IgD-negative memory B cell (primary cell): ENCODE measurements at regions not wholly inside any gene's neighbourhood (a gene's known extent, or its start where the extent isn't known, plus 50 kb on each side); places are given as distances from the start of the nearest gene placed in this dataset.
"Not testable (repeated sequence)": the region's sequence is repeated elsewhere in the genome, so short reads cannot be mapped to it uniquely, and the experiment has no call there.

Source experiments
- H3K27ac Mint-ChIP-seq, 3 donors: one replicate each; pipeline ENCODE4 v1.8.0; 2020 to 2022; ENCODE audit warnings: mild to moderate bottlenecking in 3 of 3, mixed read lengths in 3 of 3, moderate library complexity in 1 of 3
- H3K27me3 Mint-ChIP-seq: one replicate; pipeline ENCODE4 v1.8.0; 2021; ENCODE audit warnings: mixed read lengths
- H3K36me3 Mint-ChIP-seq: one replicate; pipeline ENCODE4 v1.8.0; 2020; ENCODE audit warnings: mild to moderate bottlenecking, mixed read lengths
- H3K4me1 Mint-ChIP-seq, 3 donors: one replicate each; pipeline ENCODE4 v1.8.0; 2020 to 2022; ENCODE audit warnings: mixed read lengths in 3 of 3, mild to moderate bottlenecking in 1 of 3
- H3K4me3 Mint-ChIP-seq, 4 donors: one replicate each; pipeline ENCODE4 v1.8.0; 2020 to 2022; ENCODE audit warnings: mild to moderate bottlenecking in 4 of 4, mixed read lengths in 4 of 4, moderate library complexity in 3 of 4
- H3K9me3 Mint-ChIP-seq, 3 donors: one replicate each; pipeline ENCODE4 v1.8.0; 2020 to 2021; ENCODE audit warnings: mixed read lengths in 3 of 3, mild to moderate bottlenecking in 1 of 3

DNA sequence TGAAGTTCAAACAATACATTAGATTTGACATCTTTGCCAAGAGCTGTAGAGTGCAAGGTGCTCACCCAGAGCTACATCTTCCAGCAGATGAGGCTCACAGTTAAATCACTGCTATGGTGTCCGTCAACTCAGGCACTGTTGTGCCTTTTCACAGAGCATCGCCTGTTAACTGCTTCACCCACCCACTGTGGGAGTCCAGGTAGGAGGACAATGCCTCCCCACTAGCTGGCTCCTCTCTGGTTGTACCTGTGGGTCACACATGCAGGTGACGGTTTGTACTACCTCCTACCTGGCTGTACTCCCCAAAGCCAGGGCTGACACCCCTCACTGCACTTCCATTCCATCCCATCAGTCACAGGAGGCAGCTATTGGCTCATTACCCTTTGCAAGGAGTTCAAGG is 84.6 kb upstream of the TOP3B start:
- H3K36me3 Mint-ChIP-seq = no peaks in the 10 kb centered on the region
- H3K27me3 Mint-ChIP-seq = peaks cover 2% of the 10 kb centered on the region
- H3K9me3 Mint-ChIP-seq = no peaks in the 10 kb centered on the region
- no peak overlapping the region for H3K27ac Mint-ChIP-seq
- no peak overlapping the region for H3K4me3 Mint-ChIP-seq
- H3K4me1 Mint-ChIP-seq = peaks cover 0 to 4% (median 2%) of the 10 kb centered on the region in 3 donors

DNA sequence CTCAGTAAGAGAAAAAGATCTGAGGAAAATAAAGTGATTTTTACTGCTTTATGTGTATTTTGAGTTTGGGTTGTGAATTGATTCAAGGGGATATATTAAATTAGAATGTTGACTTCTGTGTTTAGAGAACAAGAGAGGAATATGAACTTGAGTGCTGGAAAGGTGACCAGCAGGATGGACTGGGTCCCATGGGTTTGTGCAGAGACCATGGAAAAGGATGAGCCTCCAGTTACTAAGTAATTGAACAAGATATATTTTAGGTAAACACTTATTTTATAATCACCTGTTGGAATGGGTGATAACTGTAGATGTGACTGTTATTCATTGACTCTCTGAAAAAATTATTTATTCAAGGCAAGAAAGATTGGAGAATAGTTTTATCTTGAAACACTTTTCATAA is 82.0 kb upstream of the TOP3B start:
- H3K9me3 Mint-ChIP-seq = no peaks in the 10 kb centered on the region
- peaks cover 18 to 21% (median 19%) of the 10 kb centered on the region in 3 donors for H3K4me1 Mint-ChIP-seq
- H3K4me3 Mint-ChIP-seq = no peak overlapping the region
- peaks cover 2% of the 10 kb centered on the region for H3K36me3 Mint-ChIP-seq
- H3K27ac Mint-ChIP-seq = no peak overlapping the region
- peaks cover 2% of the 10 kb centered on the region for H3K27me3 Mint-ChIP-seq

DNA sequence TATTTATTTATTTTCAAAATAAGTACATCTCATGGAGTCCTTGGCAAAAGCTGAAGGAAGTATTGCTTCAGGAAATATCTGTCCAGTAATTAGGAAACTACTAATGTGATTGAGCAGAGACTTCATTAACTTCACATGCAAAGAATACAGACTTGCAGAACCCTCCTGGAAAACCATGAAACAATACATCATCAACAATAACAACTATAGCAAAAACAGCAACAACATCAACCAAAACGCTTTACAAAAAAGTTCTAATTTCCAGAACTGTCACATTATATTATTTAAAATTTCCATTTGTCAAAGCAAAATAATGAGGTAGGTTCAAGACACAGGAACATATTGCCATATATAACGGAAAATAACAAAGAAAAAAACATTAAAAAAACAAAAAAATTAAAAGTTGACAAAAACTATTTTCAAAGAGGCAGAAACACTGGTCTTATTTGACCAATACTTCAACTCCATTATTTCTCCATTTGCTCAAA is 79.8 kb upstream of the TOP3B start:
- Mint-ChIP-seq H3K4me1 (peaks cover 31 to 35% (median 32%) of the 10 kb centered on the region in 3 donors), H3K27ac (no peak overlapping the region), H3K4me3 (no peak overlapping the region), H3K36me3 (peaks cover 2% of the 10 kb centered on the region), H3K9me3 (no peaks in the 10 kb centered on the region), H3K27me3 (peaks cover 2% of the 10 kb centered on the region)

- peaks cover 2% of the 10 kb centered on the region for H3K27me3 Mint-ChIP-seq
- H3K36me3 Mint-ChIP-seq = peaks cover 2% of the 10 kb centered on the region
- H3K9me3 Mint-ChIP-seq = no peaks in the 10 kb centered on the region
- peaks cover 31 to 36% (median 32%) of the 10 kb centered on the region in 3 donors for H3K4me1 Mint-ChIP-seq
- peak overlapping the region in 2 of 3 donors; percentile 23 to 58 for H3K27ac Mint-ChIP-seq
- H3K4me3 Mint-ChIP-seq = peak overlapping the region in 3 of 4 donors; percentile 21 to 71 (median 55)
Observed at GRCh38 chr22:22061085-22062077, 78.8 kb upstream of the TOP3B start.

DNA sequence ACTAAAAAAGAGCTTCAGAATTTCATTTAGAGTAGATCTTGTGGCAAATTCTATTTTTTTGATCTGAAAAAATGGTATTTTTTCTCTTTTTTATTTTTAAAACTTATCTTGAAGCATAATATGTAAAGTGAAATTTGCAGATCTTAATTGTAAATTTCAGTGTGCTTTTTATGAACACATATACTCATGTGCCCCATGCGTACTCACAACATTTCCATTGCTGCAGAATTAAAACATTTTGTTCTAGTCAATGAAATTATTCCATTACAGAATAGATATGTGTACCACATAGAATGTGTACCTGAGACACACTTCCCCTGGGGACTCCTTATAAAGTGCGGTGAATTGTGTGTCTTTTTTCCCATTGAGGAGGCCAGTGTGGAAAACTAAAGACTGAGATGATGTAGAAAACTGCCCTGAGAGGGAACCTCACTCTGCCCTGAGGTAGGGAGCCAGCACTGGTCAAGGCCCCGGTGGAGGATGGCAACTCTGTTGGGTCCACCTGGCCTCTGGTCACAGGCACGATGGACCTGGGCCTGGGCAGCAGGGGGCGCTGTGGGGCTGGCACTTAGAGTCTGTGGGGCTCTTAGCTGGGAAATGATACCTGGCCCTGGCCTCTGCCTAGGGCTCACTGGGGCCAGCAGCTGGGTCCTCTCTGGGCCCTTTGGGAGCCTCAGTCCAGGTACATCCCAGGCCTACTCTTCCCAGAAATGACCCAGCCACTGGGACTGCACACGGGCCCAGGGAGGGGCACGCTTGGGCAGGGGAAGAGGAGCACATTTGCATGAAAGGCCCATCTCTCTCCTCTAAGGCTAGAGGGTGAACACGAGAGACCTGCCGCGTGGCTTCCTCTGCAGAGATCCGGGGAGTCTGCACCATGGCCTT is 77.9 kb upstream of the TOP3B start:
- Mint-ChIP-seq H3K36me3 (peaks cover 2% of the 10 kb centered on the region), H3K4me1 (peaks cover 31 to 36% (median 32%) of the 10 kb centered on the region in 3 donors), H3K27me3 (peaks cover 2% of the 10 kb centered on the region), H3K9me3 (no peaks in the 10 kb centered on the region), H3K4me3 (peak overlapping the region in 3 of 4 donors; percentile 4 to 71 (median 55)), H3K27ac (peak overlapping the region in 2 of 3 donors; percentile 23 to 58)

DNA sequence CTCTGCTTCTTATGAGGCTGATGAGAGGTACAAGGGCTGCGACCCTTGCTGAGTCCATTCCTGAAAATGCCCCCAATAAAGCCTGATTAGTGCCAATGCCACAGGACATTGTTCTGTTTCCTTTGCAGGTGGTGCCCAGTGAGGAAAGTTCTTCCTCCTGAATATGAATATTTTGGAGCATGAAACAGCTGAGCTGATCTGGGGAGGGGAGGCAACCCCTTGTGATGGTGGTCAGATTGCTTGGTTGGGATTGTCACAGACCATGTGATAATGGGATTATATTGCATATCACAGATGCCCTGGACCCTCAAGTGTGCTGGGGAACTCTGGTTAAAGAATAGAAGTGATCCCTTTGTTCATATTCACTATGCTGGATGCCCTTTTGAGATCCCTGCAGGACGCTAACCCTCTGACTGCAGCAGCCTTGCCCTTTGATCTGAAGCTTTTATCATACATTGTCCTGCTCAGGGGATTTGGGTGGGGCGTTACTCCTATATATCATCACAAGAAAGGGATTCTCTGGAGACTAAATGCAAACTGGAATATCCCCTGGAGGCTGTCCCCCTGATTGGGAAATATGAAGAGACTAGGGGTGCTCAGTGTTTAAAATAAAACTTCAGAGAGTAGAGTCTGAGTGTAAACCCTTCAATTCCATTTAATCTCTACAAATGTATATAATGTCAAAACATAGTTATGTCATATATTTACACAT is 76.9 kb upstream of the TOP3B start:
- H3K4me3 Mint-ChIP-seq = peak overlapping the region in 2 of 4 donors; percentile 23 to 61
- H3K36me3 Mint-ChIP-seq = peaks cover 2% of the 10 kb centered on the region
- H3K27ac Mint-ChIP-seq = no peak overlapping the region
- no peaks in the 10 kb centered on the region for H3K9me3 Mint-ChIP-seq
- peaks cover 2% of the 10 kb centered on the region for H3K27me3 Mint-ChIP-seq
- H3K4me1 Mint-ChIP-seq = peaks cover 31 to 36% (median 32%) of the 10 kb centered on the region in 3 donors

DNA sequence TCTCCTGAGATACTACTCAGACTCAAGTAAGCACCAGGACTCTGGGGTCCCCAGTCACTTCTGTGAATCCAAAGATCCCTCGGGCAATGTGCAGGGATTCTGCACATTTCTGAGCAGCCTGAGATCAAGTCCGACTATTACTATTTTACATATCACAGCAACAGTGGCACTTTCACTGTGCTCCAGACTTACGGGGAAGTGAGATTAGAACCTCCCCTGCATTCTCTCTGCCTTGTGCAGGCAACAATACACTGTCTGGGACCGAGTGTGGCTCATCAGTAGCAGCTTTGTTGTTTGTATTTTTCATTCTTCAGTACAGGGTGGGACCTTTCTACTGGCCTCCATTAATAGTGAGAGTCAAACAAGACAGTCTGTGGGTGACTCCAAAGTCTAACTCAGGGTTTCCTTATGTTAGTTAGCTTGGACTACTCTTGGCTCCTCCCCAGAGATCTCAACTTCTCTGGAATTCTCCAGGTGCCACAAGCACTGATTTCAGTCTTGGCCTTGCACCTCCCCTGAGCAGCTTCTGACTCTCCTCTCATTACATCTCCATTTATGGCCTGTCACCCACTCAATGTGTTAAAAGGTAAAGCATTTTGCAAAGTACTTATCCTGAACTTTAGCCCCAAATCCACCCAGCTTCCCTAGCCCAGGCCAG is 76.2 kb upstream of the TOP3B start:
- Mint-ChIP-seq H3K27me3 (peaks cover 2% of the 10 kb centered on the region), H3K4me3 (peak overlapping the region in 3 of 4 donors; percentile 21 to 61 (median 45)), H3K27ac (peak overlapping the region in 1 of 3 donors; percentile 60), H3K4me1 (peaks cover 32 to 36% (median 36%) of the 10 kb centered on the region in 3 donors), H3K9me3 (no peaks in the 10 kb centered on the region), H3K36me3 (peaks cover 2% of the 10 kb centered on the region)

- peaks cover 2% of the 10 kb centered on the region for H3K27me3 Mint-ChIP-seq
- peak overlapping the region in 1 of 4 donors; percentile 61 for H3K4me3 Mint-ChIP-seq
- H3K4me1 Mint-ChIP-seq = peaks cover 32 to 36% (median 36%) of the 10 kb centered on the region in 3 donors
- no peak overlapping the region for H3K27ac Mint-ChIP-seq
- peaks cover 2% of the 10 kb centered on the region for H3K36me3 Mint-ChIP-seq
- H3K9me3 Mint-ChIP-seq = no peaks in the 10 kb centered on the region
Observed at GRCh38 chr22:22057617-22058378, 75.2 kb upstream of the TOP3B start.

GRCh38 chr22:22056809-22057594 is 74.4 kb upstream of the TOP3B start:
- not testable (repeated sequence) for H3K36me3 Mint-ChIP-seq, H3K4me3 Mint-ChIP-seq, H3K27me3 Mint-ChIP-seq, H3K9me3 Mint-ChIP-seq, H3K27ac Mint-ChIP-seq
- H3K4me1 Mint-ChIP-seq = peaks cover 32 to 36% (median 36%) of the 10 kb centered on the region in 3 donors

DNA sequence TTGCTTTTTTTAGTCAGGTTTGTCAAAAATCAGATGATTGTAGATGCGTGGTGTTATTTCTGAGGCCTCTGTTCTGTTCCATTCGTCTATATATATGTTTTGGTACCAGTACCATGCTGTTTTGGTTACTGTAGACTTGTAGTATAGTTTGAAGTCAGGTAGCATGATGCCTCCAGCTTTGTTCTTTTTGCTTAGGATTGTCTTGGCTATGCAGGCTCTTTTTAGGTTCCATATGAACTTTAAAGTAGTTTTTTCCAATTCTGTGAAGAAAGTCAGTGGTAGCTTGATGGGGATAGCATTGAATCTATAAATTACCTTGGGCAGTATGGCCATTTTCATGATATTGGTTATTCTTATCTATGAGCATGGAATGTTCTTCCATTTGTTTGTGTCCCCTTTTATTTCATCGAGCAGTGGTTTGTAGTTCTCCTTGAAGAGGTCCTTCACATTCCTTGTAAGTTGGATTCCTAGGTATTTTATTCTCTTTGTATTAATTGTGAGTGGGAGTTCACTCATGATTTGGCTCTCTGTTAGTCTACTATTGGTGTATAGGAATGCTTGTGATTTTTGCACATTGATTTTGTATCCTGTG is 70.1 kb upstream of the TOP3B start:
- not testable (repeated sequence) for H3K4me1 Mint-ChIP-seq, H3K36me3 Mint-ChIP-seq, H3K4me3 Mint-ChIP-seq, H3K27ac Mint-ChIP-seq, H3K27me3 Mint-ChIP-seq, H3K9me3 Mint-ChIP-seq

- H3K4me3 Mint-ChIP-seq, H3K27me3 Mint-ChIP-seq, H3K36me3 Mint-ChIP-seq, H3K27ac Mint-ChIP-seq, H3K9me3 Mint-ChIP-seq: not testable (repeated sequence)
- peaks cover 12 to 23% (median 17%) of the 10 kb centered on the region in 3 donors for H3K4me1 Mint-ChIP-seq
Observed at GRCh38 chr22:22051032-22051431, 68.4 kb upstream of the TOP3B start.

GRCh38 chr22:22050141-22050775 is 67.7 kb upstream of the TOP3B start:
- Mint-ChIP-seq H3K4me3 (no peak overlapping the region), H3K36me3 (no peaks in the 10 kb centered on the region), H3K27me3 (no peaks in the 10 kb centered on the region), H3K9me3 (peaks cover 0 to 1% (median 0%) of the 10 kb centered on the region in 3 donors), H3K27ac (no peak overlapping the region), H3K4me1 (peaks cover 15 to 24% (median 21%) of the 10 kb centered on the region in 3 donors)
